Left cardiac atrium (tissue), 4 donors: ENCODE measurements at regions not wholly inside any gene's neighbourhood (a gene's known extent, or its start where the extent isn't known, plus 50 kb on each side); places are given as distances from the start of the nearest gene placed in this dataset.
"Not testable (repeated sequence)": the region's sequence is repeated elsewhere in the genome, so short reads cannot be mapped to it uniquely, and the experiment has no call there.

Experiments
- ATAC-seq, 2 donors: fragments of 200-7000 bp; cut with Tn5 transposase; one replicate each; pipeline ENCODE4 v1.9.1; 2020; ENCODE audit warnings: mild to moderate bottlenecking in 2 of 2, moderate library complexity in 2 of 2
- DNase-seq: peaks from one replicate; pipeline ENCODE4 v3.0.0-alpha.2; 2020
- intact Hi-C, 2 donors: fragments of 100-400 bp; cut with DNase I; formaldehyde crosslinking; loops; one replicate each; pipeline versions ENCODE4 v1.14.1 to v1.15.1; 2022 to 2023
- donor health status: DM: no; HTN: yes; CAD: no.
- donor health status: DM: no; HTN: yes; CAD: no; lungs with severe emphysema.
- donor health status: DM: yes; HTN: yes; CAD: no.
- donor health status: Dilated cardiomyopathy.

DNA sequence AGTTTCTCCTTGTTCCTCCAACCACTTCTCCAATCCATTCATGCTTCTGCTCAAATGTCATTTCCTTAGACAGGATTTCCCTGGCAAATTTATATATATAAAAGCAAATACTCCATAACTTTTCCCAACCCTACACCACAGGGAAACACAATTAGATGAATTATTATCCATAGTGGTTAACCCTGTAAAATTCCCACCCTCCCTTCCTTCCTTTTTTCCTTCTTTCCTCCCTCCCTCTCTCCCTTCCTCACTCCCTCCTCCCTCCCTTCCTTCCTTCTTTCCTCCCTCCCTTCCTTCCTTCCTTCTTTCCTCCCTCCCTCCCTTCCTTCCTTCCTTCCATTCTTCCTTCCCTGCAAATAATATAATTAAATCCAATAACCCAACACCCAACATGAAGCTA is 617.7 kb downstream of the IRS1 start:
- no peak for ATAC-seq
- DNase-seq, result no peak
- intact Hi-C loops, result no loop called here

GRCh38 chr2:226180281-226180884 is 619.2 kb downstream of the IRS1 start:
- DNase-seq, result no peak
- no peak for ATAC-seq
- intact Hi-C loops, result no loop called here

DNA sequence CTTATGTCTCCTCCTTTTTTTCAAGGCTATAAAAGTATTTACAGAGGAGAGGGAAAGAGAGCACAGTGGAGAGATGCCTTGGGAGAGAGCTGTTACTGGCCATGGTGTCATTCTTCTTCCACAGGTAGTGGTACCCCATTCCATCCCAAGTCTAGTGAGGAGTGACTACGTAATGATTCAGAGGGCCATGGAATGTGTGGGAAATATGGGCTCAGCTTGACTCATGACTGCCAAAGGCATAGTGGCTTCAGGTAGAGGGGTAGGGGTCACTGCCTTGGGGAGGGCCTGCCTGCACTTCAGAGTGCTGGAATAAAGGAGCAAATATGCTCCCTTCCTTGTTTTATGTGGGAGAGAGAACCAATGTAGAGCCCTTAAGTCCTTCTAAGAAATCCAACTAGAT is 620.6 kb downstream of the IRS1 start:
- intact Hi-C loops, result no loop called here
- ATAC-seq, result no peak
- DNase-seq, result no peak

DNA sequence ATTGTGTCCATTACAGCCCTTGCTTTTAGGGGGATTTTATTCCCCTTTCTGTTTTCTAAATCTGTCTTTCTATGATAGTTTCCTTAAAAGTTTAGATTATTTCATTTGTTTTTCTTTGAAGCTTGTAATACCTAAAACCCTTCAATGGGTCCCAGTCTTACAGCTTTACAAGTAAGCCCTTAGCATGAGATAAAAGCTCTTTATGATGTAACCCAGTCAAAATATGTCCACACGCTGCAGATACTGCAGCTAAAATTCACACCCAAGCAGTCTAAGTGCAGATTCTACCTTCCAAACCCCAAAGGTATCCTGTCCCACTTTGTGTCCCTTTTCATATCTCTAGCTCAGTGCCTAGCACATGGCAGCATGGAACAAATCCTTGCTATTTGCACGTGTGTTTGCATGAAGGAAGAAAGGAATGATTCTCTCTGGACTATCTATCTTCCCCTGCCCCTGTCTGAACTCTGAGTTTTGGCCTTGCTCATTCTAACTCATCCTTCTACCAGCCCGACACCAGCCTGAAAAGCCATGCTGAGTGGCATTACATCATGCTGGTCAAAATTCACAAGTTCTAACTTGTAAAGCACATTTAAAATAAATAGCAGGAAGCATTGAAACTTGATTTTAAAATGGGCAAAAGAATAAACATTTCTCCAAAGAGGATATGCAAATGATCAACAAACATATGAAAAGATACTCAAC is 623.2 kb downstream of the IRS1 start:
- intact Hi-C loops, result no loop called here
- no peak for ATAC-seq
- DNase-seq, result no peak

- no peak for ATAC-seq
- DNase-seq, result no peak
- intact Hi-C loops, result no loop called here
These were observed 625.2 kb downstream of the IRS1 start for GRCh38 chr2:226174390-226174789.

DNA sequence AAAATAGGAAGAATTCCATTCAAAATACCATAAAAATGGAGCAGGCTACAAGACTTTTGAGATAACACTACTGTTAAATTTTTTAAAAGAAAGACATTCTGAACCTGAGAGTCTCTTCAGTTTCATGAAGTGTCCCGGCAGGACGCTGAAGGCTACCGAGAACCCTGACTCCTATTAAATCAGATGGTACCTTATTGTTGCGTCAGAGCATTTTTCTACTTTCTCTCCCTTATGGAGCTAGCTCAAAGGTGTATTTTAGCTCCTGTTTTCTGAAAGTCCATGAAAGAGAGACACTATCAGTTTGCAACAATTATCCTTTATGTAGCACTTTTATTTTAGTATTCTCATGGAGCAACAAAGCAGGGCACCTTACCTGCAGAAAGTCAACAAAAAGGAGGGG is 626.7 kb downstream of the IRS1 start:
- no peak for ATAC-seq
- DNase-seq, result no peak
- intact Hi-C loops, result no loop called here

DNA sequence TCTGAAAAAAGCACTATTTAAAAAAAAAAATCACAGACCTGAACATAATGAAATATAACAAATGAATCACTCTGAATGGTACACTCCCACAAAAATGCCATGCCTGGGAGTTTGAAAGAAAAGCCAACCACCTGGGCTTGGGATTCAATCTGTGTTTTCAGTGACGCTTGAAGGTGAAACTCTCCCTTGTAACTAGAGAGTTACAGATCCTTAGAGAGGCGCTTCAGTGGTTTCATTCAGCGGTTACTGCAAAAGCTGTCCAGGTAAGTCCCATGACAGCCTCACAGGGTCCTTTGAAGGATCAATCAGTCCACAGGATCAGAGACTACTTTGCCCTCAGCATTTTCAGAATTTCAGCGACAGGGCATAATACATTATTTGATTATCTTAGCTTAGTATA is 627.3 kb downstream of the IRS1 start:
- no peak for DNase-seq
- intact Hi-C loops, result no loop called here
- ATAC-seq, result no peak

DNA sequence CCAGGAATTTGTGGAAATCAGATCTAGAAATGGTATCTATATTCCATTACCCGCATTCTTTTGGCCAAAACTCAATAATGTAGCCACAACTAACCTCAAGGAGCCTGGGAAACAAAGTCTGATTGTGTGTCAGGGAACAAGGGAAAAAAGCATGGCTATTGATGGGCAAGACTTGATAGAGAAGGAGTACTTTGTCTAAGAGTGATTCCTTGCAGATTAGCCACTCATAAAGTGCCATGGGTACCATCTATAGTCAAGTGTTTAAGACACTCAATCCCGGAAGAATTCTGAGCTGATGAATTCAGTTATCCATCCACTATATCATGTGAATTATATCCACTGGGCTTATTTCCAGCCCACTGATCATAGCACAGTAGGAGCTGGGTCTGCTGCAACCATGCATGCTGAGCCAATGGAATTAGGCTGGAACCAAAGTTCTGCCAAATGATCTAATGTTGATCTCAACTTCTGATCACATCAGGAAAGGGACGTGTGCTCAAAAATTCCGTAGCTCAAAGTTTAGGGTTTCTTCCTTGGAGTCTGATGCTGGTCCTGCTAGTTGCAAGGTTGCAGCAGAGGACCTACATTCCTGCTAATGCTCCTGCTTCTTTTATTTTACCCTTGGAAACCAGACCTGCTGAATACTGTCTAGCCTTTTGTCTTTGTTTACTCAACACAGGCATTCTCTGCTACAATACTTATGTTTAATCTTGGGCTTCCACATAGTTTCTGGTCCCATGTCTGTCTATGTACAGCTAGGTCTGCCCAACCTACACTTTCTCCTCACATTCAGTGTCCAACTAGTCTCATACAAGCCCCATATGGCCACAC is 629.7 kb downstream of the IRS1 start:
- no peak for ATAC-seq
- no peak for DNase-seq
- intact Hi-C loops, result no loop called here

GRCh38 chr2:226168496-226169160 is 631.0 kb downstream of the IRS1 start:
- DNase-seq (no peak), ATAC-seq (no peak)
- intact Hi-C loops, result no loop called here

DNA sequence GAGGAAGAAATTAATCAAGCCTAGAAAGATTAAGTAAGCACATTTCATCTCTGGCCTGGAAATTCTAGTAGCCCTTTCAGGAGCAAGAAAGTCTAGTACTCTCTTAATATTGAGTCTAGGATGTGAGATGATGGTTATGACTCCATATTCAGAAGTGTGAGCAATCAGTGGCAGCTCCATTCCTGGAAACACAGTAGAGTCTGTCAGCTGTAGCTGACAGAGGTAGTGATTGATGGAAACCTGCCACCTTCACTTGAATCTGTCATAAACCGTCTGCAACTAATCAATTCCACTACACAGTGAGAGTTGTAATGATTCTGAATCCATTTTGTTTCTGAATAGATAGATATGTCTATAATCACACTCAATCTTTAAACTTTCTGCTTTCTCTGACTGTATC is 635.1 kb downstream of the IRS1 start:
- DNase-seq (no peak), ATAC-seq (no peak)
- intact Hi-C loops, result no loop called here

GRCh38 chr2:226160617-226161016 is 639.0 kb downstream of the IRS1 start:
- ATAC-seq, DNase-seq, intact Hi-C loops: not testable (repeated sequence)

GRCh38 chr2:226159875-226160479 is 639.6 kb downstream of the IRS1 start:
- ATAC-seq (no peak), DNase-seq (no peak)
- intact Hi-C loops, result no loop called here

DNA sequence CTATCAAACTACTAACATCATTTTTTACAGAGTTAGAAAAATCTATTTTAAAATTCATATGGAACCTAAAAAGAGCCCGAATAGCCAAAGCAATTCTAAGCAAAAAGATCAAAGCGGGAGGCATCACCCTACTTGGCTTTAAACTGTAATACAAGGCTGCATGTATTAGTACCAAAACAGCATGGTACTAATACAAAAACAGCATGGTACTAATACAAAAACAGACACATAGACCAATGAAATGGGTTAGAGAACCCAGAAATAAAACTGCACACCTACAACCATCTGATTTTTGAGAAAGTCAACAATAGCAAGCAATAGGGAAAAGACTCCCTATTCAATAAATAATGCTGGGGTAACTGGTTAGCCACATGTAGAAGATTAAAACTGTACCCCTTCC is 640.7 kb downstream of the IRS1 start:
- intact Hi-C loops, result no loop called here
- DNase-seq (no peak), ATAC-seq (no peak)

DNA sequence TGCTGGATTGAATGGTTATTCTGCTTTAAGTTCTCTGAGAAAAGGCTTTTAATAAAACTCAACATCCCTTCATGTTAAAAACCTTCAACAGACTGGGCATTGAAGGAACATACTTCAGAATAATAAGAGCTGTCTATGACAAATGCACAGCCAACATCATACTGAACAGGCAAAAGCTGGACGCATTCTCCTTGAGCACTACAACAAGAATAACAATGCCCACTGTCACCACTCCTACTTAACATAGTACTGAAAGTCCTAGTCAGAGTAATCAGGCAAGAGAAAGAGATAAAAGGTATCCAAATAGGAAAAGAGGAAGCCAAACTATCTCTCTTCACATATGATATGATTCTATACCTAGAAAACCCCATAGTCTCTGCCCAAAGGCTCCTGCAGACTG is 641.4 kb downstream of the IRS1 start:
- intact Hi-C loops, result no loop called here
- DNase-seq, result no peak
- ATAC-seq, result no peak

DNA sequence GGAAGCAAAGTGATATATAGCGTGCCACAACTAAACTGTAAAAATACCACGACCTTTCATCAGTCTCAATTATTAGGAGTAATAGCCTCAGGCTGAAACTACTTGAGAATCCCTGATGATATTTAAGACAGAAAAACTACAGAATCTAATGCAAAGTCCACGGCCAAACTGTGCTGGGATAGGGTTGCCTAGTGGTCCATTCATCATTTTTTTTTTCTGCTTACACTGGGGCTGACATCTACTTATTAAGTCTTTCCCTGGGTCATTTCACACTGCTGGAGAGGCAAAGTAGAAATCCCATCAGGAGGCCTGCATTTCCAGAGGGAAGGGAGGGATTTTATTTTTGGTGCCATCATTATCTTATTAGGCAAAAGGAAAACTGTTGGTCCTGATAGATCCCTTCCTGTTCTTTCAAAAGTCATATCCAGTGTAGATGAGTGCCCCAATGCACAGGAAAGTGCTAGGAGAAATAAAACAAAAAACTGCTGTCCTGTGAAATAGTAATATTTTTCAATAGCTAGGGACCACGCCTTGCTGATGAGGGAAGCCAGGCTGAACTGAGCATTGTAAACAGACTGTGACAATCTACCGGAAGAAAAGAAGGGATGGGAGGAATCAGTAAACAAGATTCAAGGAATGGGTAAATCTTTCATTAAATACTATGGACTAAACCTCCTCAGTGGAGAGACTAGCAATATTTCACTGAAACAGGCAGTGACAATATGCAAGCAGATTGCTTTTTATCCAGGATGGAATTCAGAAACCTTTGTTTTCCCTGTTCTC is 644.3 kb downstream of the IRS1 start:
- no peak for ATAC-seq
- intact Hi-C loops, result no loop called here
- no peak for DNase-seq

DNA sequence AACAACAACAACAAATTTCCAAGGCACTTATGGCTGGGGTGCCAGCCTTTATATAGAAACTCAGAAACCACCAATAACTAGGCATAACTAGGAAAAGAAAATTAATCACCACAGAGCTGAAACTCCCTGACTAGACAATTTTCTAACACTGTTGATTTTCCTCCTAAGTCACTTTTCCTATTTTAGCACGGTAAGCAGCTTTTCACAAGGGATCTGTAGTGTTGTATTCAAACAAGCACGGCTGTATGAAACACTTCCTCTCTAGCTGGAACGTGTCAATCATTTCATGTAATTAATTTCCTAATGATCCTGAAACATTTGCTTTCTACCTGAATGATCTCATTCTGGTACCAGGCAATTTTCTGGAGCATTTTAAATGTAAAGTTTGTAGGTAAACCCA is 645.0 kb downstream of the IRS1 start:
- no peak for ATAC-seq
- no peak for DNase-seq
- intact Hi-C loops, result no loop called here

DNA sequence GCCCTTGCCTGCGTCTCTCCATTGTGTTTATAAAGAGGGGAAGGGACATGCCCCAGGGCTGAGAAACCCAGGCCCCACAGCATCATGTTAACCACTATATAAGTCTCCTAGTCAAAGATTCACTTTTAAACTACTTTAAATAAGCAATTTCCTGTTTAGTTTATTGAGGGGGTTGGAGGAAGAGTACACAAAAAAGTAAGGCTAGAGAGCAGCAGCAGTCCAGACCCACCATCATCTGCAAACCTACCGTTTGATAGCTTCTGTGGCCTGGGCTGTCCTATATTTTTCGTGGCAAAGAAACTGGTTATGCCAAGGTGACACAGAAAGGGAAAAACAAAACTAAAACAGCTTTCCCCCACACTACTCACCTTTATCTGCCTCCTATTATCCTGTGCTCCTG is 646.1 kb downstream of the IRS1 start:
- DNase-seq, result no peak
- intact Hi-C loops, result no loop called here
- no peak for ATAC-seq

DNA sequence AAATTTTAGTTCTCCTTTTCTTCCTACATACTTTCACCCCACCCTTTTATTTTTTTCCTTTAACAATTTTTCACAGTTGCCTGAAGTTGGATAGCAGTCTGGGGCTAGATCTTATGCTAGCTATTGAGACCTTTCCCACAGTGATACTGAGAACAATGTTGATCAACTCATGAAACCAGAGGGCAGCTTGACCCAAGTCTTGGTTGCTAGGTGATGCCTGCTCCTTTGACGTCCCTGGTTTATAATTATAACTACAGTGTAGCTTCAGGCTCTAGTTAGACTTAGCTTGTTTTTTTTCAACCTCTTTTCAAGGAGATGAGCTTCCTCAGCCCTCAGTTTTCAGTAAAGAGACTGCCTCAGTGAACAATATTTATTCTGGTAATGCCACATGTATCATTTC is 648.5 kb downstream of the IRS1 start:
- DNase-seq (no peak), ATAC-seq (no peak)
- intact Hi-C loops, result no loop called here

DNA sequence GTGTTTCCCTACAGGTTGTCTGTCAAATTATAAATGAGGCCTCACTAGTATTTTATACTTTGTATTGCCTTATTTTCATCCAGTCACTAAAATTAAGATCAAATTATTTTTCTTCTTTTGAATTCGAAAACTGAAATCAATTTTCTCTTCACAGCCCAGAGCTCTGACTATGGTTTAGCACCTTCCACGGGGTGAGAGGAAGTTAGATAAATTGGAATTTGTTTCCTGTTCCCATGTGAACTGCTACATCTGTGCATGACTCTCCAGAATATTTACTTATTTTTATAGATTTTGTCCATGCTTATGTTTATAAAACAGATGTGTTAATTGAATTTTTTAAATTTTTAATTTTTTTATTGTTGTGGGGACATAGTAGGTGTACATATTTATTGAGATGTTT is 656.5 kb downstream of the IRS1 start:
- no peak for DNase-seq
- ATAC-seq, result no peak
- intact Hi-C loops, result no loop called here
